ENCODE measurements at regions not wholly inside any gene's neighbourhood (a gene's known extent, or its start where the extent isn't known, plus 50 kb on each side); places are given as distances from the start of the nearest gene placed in this dataset.

DNA sequence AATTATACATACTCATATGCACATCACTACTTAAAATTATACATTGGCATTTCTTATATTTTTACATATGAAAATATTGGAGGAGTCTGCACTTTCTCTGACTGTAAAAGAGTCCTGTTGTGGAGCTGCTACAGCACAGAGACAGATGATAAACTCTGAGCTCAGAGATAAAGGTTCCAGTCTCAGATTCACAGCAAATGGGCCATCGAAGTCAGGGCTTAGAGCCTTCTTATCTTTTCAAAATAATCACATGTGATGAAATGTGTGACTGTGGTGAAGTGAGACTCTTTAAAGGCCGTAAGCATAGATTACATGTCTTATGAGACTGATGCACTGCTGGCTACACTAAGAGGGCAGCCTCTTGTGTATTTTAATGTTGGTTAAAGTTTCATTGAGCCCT is 187.5 kb upstream of the SYNPR start:
- Histone ChIP-seq H3K4me1 (no peaks in the 10 kb centered on the region), H3K27ac (no peak overlapping the region), H3K4me3 (no peak overlapping the region), H3K27me3 (no peaks in the 10 kb centered on the region), H3K36me3 (no peaks in the 10 kb centered on the region), H3K9me3 (no peaks in the 10 kb centered on the region)
- no peak for TF ChIP-seq EP300 (IDR thresholded peaks at IDR 0.05)
- TF ChIP-seq, protein P1, sequence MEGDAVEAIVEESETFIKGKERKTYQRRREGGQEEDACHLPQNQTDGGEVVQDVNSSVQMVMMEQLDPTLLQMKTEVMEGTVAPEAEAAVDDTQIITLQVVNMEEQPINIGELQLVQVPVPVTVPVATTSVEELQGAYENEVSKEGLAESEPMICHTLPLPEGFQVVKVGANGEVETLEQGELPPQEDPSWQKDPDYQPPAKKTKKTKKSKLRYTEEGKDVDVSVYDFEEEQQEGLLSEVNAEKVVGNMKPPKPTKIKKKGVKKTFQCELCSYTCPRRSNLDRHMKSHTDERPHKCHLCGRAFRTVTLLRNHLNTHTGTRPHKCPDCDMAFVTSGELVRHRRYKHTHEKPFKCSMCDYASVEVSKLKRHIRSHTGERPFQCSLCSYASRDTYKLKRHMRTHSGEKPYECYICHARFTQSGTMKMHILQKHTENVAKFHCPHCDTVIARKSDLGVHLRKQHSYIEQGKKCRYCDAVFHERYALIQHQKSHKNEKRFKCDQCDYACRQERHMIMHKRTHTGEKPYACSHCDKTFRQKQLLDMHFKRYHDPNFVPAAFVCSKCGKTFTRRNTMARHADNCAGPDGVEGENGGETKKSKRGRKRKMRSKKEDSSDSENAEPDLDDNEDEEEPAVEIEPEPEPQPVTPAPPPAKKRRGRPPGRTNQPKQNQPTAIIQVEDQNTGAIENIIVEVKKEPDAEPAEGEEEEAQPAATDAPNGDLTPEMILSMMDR (IDR thresholded peaks at IDR 0.05): no peak
- no peak for TF ChIP-seq POLR2A (IDR thresholded peaks at IDR 0.05)
- DNase-seq (ENCODE audit: low spot score in 2 of 2): no peak
- 73 to 74% methylated on average over 2 of the region's 2 CpGs for WGBS, 2 donors

DNA sequence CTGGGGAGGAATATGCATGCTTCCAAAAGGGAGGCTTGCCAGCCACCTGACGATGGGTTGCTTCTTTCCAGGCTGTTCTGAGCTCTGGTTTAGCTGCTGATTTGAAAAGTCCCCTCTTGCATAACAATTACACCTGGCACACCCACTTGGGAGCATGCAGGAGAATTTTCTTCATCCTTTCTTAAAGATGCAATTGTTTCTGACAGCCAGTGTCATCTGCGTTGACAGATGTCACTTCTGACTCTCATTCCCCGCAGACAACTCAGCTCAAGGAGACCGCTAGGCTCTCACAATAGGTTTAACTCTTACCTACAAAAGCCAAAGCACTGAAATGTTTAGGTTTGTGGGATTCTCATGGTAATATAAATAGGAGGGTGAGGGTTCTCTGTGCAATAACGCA is 185.6 kb upstream of the SYNPR start:
- Histone ChIP-seq H3K9me3 (no peaks in the 10 kb centered on the region), H3K4me3 (no peak overlapping the region), H3K4me1 (no peaks in the 10 kb centered on the region), H3K36me3 (no peaks in the 10 kb centered on the region), H3K27ac (no peak overlapping the region), H3K27me3 (no peaks in the 10 kb centered on the region)
- TF ChIP-seq POLR2A (IDR thresholded peaks at IDR 0.05) (no peak), EP300 (IDR thresholded peaks at IDR 0.05) (no peak)
- TF ChIP-seq, protein P1 (IDR thresholded peaks at IDR 0.05): no peak
- no peak for DNase-seq (ENCODE audit: low spot score in 2 of 2)
- 55 to 63% methylated on average over 5 of the region's 5 CpGs for WGBS, 2 donors

DNA sequence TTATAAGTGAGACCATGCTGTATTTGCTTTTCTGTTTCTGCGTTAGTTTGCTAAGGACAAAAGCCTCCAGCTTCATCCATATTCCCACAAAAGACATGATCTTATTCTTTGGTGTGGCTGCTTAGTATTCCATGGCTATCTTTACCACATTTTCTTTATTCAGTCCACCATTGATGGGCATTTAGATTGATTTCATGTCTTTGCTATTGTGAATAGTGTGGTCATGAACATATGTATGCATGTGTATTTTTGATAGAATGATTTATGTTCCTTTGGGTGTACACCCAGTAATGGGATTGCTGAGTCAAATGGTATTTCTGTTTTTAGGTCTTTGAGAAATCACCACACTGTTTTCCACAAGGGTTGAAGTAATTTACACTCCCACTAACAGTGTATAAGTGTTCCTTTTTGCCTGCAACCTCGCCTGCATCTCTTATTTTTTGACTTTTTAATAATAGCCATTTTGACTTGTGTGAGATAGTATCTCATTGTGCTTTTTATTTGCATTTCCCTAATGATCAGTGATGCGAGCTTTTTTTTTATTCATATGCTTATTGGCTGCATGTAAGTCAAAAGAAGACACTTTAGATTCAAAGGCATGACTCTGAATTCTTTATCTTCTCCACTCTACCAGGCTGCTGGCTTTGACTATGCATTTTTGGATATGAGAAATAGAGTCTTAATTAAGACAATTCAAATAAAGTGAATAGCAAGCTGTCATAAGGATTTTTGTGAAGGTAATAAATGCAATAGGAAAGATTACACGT is 183.3 kb upstream of the SYNPR start:
- 64 to 71% methylated on average over 4 of the region's 4 CpGs for WGBS, 2 donors
- Histone ChIP-seq H3K4me1 (no peaks in the 10 kb centered on the region), H3K9me3 (no peaks in the 10 kb centered on the region), H3K36me3 (no peaks in the 10 kb centered on the region), H3K27ac (no peak overlapping the region), H3K27me3 (no peaks in the 10 kb centered on the region), H3K4me3 (no peak overlapping the region)
- no peak for DNase-seq (ENCODE audit: low spot score in 2 of 2)
- TF ChIP-seq EP300 (IDR thresholded peaks at IDR 0.05) (no peak), POLR2A (IDR thresholded peaks at IDR 0.05) (no peak)
- TF ChIP-seq, protein P1 (IDR thresholded peaks at IDR 0.05): no peak

DNA sequence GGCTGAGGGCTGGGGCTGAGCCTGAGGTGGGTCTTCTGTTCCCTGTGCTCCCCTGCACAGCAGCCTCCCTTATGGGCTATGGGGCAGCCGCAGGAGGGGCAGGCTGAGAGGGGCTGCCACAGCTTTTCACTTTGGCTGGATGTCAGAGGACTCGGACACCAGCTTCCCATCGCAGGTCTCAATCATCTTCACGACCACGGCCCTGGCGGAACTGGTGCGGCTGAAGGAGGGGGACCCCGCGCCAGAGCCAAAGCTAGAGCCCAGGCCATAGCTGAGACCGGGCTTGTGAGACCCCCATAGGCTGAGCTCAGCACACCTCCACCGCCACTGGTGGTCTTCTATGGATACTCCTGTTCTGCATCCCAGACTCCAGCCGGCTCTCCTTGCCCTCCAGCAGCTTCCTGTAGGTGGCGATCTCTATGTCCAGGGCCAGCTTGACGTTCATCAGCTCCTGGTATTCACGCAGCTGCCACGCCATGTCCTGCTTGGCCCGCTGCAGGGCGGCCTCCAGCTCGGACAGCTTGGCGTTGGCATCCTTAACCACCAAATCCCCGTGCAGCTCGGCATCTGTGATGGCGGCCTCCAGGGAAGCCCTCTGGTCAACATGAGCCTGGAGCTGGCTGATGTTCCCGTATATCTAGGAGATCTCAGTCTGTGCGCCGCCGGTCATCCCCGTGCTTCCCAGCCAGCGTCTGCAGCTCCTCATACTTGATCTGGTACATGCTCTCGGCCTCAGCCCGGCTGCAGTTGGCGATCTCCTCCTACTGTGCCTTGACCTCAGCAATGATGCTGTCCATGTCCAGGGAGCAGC is 181.7 kb upstream of the SYNPR start:
- no peaks in the 10 kb centered on the region for H3K36me3 ChIP-seq
- no peak for DNase-seq (ENCODE audit: low spot score in 2 of 2)
- 86 to 93% methylated on average over 27 to 31 of the region's 32 CpGs for WGBS, 2 donors

More for the DNA sequence above, 181.7 kb upstream of the SYNPR start:
- Histone ChIP-seq H3K9me3 (no peaks in the 10 kb centered on the region), H3K4me1 (no peaks in the 10 kb centered on the region), H3K27me3 (no peaks in the 10 kb centered on the region), H3K27ac (no peak overlapping the region), H3K4me3 (no peak overlapping the region)
- TF ChIP-seq, protein P1 (IDR thresholded peaks at IDR 0.05): no peak
- TF ChIP-seq POLR2A (IDR thresholded peaks at IDR 0.05) (no peak), EP300 (IDR thresholded peaks at IDR 0.05) (no peak)

Measured in tibial nerve (tissue), 4 donors.